CD4-positive, alpha-beta memory T cell (primary cell): ENCODE measurements at regions not wholly inside any gene's neighbourhood (a gene's known extent, or its start where the extent isn't known, plus 50 kb on each side); places are given as distances from the start of the nearest gene placed in this dataset.

Source experiments
- CTCF ChIA-PET: fragments of 350-600 bp; sonication (Branson Sonifier 250); formaldehyde crosslinking; loops from one replicate; lab custom pipeline; 2021; ENCODE audit warnings: inconsistent platforms; ENCODE audit not compliant: partially characterized antibody; lab: Charles Lee
- POLR2A ChIA-PET: fragments of 350-600 bp; sonication (Branson Sonifier 250); formaldehyde crosslinking; loops from one replicate; lab custom pipeline; 2021; ENCODE audit not compliant: partially characterized antibody; lab: Charles Lee
- DNase-seq, 5 donors: peaks; one replicate each; pipeline versions ENCODE4 v3.0.0 to v3.0.0-alpha.2; 2020 to 2022; ENCODE audit warnings: mixed read lengths in 1 of 5
- H3K27ac ChIP-seq: one replicate; pipeline ENCODE4 v1.7.0; 2013; ENCODE audit warnings: low read depth, low read length
- H3K27me3 ChIP-seq: 2 replicates; pipeline ENCODE4 v1.7.0; 2013; ENCODE audit warnings: mild to moderate bottlenecking, low read length, moderate library complexity; ENCODE audit not compliant: insufficient read depth
- H3K36me3 ChIP-seq: 2 replicates; pipeline ENCODE4 v1.7.0; 2013; ENCODE audit warnings: mild to moderate bottlenecking, low read length, moderate library complexity; ENCODE audit not compliant: insufficient read depth
- H3K4me1 ChIP-seq: 2 replicates; pipeline ENCODE4 v1.7.0; 2013; ENCODE audit warnings: mild to moderate bottlenecking, low read length, moderate library complexity; ENCODE audit not compliant: insufficient read depth
- H3K4me3 ChIP-seq, 2 donors: one replicate each; pipeline ENCODE4 v1.7.0; 2013; ENCODE audit warnings: low read length in 2 of 2, mild to moderate bottlenecking in 1 of 2
- H3K9me3 ChIP-seq, 2 donors: one replicate each; pipeline ENCODE4 v1.7.0; 2013; ENCODE audit warnings: low read length in 2 of 2, control low read depth in 1 of 2; ENCODE audit not compliant: control insufficient read depth in 1 of 2
- H3K27ac Mint-ChIP-seq, 7 donors: one replicate each; pipeline ENCODE4 v1.8.0; 2020 to 2021; ENCODE audit warnings: mixed read lengths in 7 of 7, mild to moderate bottlenecking in 6 of 7, inconsistent platforms in 3 of 7, moderate library complexity in 3 of 7
- H3K27me3 Mint-ChIP-seq, 2 donors: one replicate each; pipeline ENCODE4 v1.8.0; 2020 to 2021; ENCODE audit warnings: mixed read lengths in 2 of 2
- H3K36me3 Mint-ChIP-seq, 2 donors: one replicate each; pipeline ENCODE4 v1.8.0; 2020 to 2021; ENCODE audit warnings: mixed read lengths in 2 of 2, inconsistent platforms in 1 of 2, mild to moderate bottlenecking in 1 of 2
- H3K4me1 Mint-ChIP-seq, 4 donors: one replicate each; pipeline ENCODE4 v1.8.0; 2020 to 2021; ENCODE audit warnings: mixed read lengths in 4 of 4, mild to moderate bottlenecking in 1 of 4
- H3K4me3 Mint-ChIP-seq, 8 donors: one replicate each; pipeline ENCODE4 v1.8.0; 2020 to 2021; ENCODE audit warnings: mixed read lengths in 8 of 8, mild to moderate bottlenecking in 7 of 8, moderate library complexity in 6 of 8, inconsistent platforms in 3 of 8
- H3K9me3 Mint-ChIP-seq, 8 donors: one replicate each; pipeline ENCODE4 v1.8.0; 2020 to 2021; ENCODE audit warnings: mixed read lengths in 8 of 8, mild to moderate bottlenecking in 5 of 8, inconsistent platforms in 3 of 8, moderate library complexity in 1 of 8
- intact Hi-C: fragments of 100-400 bp; cut with micrococcal nuclease; formaldehyde crosslinking; loops from one replicate; pipeline ENCODE4 v1.15.1; 2023

GRCh38 chr1:83520797-83521196 lies 478.1 kb downstream of the TTLL7 start:
- Histone ChIP-seq H3K9me3 (no peaks in the 10 kb centered on the region), H3K36me3 (no peaks in the 10 kb centered on the region), H3K27ac (no peak overlapping the region), H3K4me3 (no peak overlapping the region), H3K4me1 (no peaks in the 10 kb centered on the region), H3K27me3 (no peaks in the 10 kb centered on the region)
- Mint-ChIP-seq H3K27me3 (no peaks in the 10 kb centered on the region), H3K27ac (no peak overlapping the region), H3K36me3 (no peaks in the 10 kb centered on the region), H3K9me3 (peaks cover 0 to 2% (median 0%) of the 10 kb centered on the region in 8 donors), H3K4me3 (no peak overlapping the region), H3K4me1 (peaks cover 0 to 4% (median 0%) of the 10 kb centered on the region in 4 donors)
- intact Hi-C loops = no loop called here
- ChIA-PET POLR2A (no interaction called here), CTCF (no interaction called here)
- DNase-seq = no peak

- Histone ChIP-seq H3K27me3 (no peaks in the 10 kb centered on the region), H3K27ac (no peak overlapping the region), H3K36me3 (no peaks in the 10 kb centered on the region), H3K4me1 (no peaks in the 10 kb centered on the region), H3K9me3 (no peaks in the 10 kb centered on the region), H3K4me3 (no peak overlapping the region)
- Mint-ChIP-seq H3K27me3 (no peaks in the 10 kb centered on the region), H3K27ac (no peak overlapping the region), H3K36me3 (no peaks in the 10 kb centered on the region), H3K4me3 (no peak overlapping the region), H3K9me3 (peaks cover 0 to 4% (median 0%) of the 10 kb centered on the region in 8 donors), H3K4me1 (peaks cover 0 to 4% (median 0%) of the 10 kb centered on the region in 4 donors)
- intact Hi-C loops = no loop called here
- ChIA-PET CTCF (no interaction called here), POLR2A (no interaction called here)
- DNase-seq = no peak
Observed at GRCh38 chr1:83516369-83516768, 482.6 kb downstream of the TTLL7 start.

GRCh38 chr1:83515578-83516154 lies 483.3 kb downstream of the TTLL7 start:
- Histone ChIP-seq H3K36me3 (no peaks in the 10 kb centered on the region), H3K27ac (no peak overlapping the region), H3K4me3 (no peak overlapping the region), H3K9me3 (no peaks in the 10 kb centered on the region), H3K4me1 (no peaks in the 10 kb centered on the region), H3K27me3 (no peaks in the 10 kb centered on the region)
- ChIA-PET POLR2A (no interaction called here), CTCF (no interaction called here)
- no peak for DNase-seq
- Mint-ChIP-seq H3K36me3 (no peaks in the 10 kb centered on the region), H3K4me1 (peaks cover 0 to 3% (median under 1%) of the 10 kb centered on the region in 4 donors), H3K9me3 (peaks cover 0 to 4% (median 0%) of the 10 kb centered on the region in 8 donors), H3K27me3 (no peaks in the 10 kb centered on the region), H3K27ac (no peak overlapping the region), H3K4me3 (no peak overlapping the region)
- intact Hi-C loops = no loop called here

- H3K4me3 Mint-ChIP-seq = no peak overlapping the region
- no peak overlapping the region for H3K4me3 ChIP-seq
- POLR2A ChIA-PET = no interaction called here
- no peak for DNase-seq
- H3K4me1 Mint-ChIP-seq = peaks cover 20 to 33% (median 24%) of the 10 kb centered on the region in 4 donors
- CTCF ChIA-PET = no interaction called here
- intact Hi-C loops = no loop called here
- no peak overlapping the region for H3K27ac ChIP-seq
- peaks cover 0 to 6% (median 0%) of the 10 kb centered on the region in 8 donors for H3K9me3 Mint-ChIP-seq
- H3K27me3 Mint-ChIP-seq = no peaks in the 10 kb centered on the region
- H3K36me3 ChIP-seq = no peaks in the 10 kb centered on the region
- peaks cover 23% of the 10 kb centered on the region for H3K4me1 ChIP-seq
- no peak overlapping the region for H3K27ac Mint-ChIP-seq
- no peaks in the 10 kb centered on the region for H3K36me3 Mint-ChIP-seq
- no peaks in the 10 kb centered on the region for H3K9me3 ChIP-seq
- H3K27me3 ChIP-seq = no peaks in the 10 kb centered on the region
Observed at GRCh38 chr1:83512373-83513193, 486.3 kb downstream of the TTLL7 start.

- intact Hi-C loops = no loop called here
- ChIA-PET CTCF (no interaction called here), POLR2A (no interaction called here)
- no peak overlapping the region for H3K27ac ChIP-seq
- H3K4me3 Mint-ChIP-seq = no peak overlapping the region
- peaks cover 24 to 38% (median 29%) of the 10 kb centered on the region in 4 donors for H3K4me1 Mint-ChIP-seq
- peak overlapping the region in 1 of 7 donors; percentile 41 for H3K27ac Mint-ChIP-seq
- no peak for DNase-seq
- peaks cover 29% of the 10 kb centered on the region for H3K4me1 ChIP-seq
- H3K27me3 Mint-ChIP-seq = no peaks in the 10 kb centered on the region
- no peaks in the 10 kb centered on the region for H3K36me3 ChIP-seq
- no peak overlapping the region for H3K4me3 ChIP-seq
- peaks cover 0 to 7% (median 0%) of the 10 kb centered on the region in 8 donors for H3K9me3 Mint-ChIP-seq
- H3K27me3 ChIP-seq = no peaks in the 10 kb centered on the region
- no peaks in the 10 kb centered on the region for H3K36me3 Mint-ChIP-seq
- no peaks in the 10 kb centered on the region for H3K9me3 ChIP-seq
Observed at GRCh38 chr1:83511146-83511726, 487.7 kb downstream of the TTLL7 start.

GRCh38 chr1:83509301-83509781 lies 489.6 kb downstream of the TTLL7 start:
- H3K4me1 Mint-ChIP-seq = peaks cover 27 to 41% (median 30%) of the 10 kb centered on the region in 4 donors
- Histone ChIP-seq H3K27me3 (no peaks in the 10 kb centered on the region), H3K4me3 (no peak overlapping the region), H3K36me3 (no peaks in the 10 kb centered on the region), H3K4me1 (peaks cover 29% of the 10 kb centered on the region), H3K27ac (peak overlapping the region; percentile 14), H3K9me3 (no peaks in the 10 kb centered on the region)
- H3K36me3 Mint-ChIP-seq = no peaks in the 10 kb centered on the region
- H3K9me3 Mint-ChIP-seq = peaks cover 3 to 11% (median 4%) of the 10 kb centered on the region in 8 donors
- no peak for DNase-seq
- CTCF ChIA-PET = interaction anchor here (1.0 kb wide), 1 partner anchor 427 kb away, joined by 3 read pairs; no protein-coding TSS in a partner anchor
- intact Hi-C loops = loop anchor here (2.0 to 5.0 kb wide), 2 partner anchors 351 to 732 kb away; no protein-coding TSS in a partner anchor
- no peak overlapping the region for H3K4me3 Mint-ChIP-seq
- no peaks in the 10 kb centered on the region for H3K27me3 Mint-ChIP-seq
- POLR2A ChIA-PET = interaction anchor here (1.0 to 1.5 kb wide), 3 partner anchors 11 to 74 kb away, joined by 3 to 5 read pairs (median 3); no protein-coding TSS in a partner anchor
- H3K27ac Mint-ChIP-seq = peak overlapping the region in 5 of 7 donors; percentile 24 to 93 (median 88)
